ENCODE measurements at regions not wholly inside any gene's neighbourhood (a gene's known extent, or its start where the extent isn't known, plus 50 kb on each side); places are given as distances from the start of the nearest gene placed in this dataset.
"Not testable (repeated sequence)": the region's sequence is repeated elsewhere in the genome, so short reads cannot be mapped to it uniquely, and the experiment has no call there.

- no peak for DNase-seq (ENCODE audit: low spot score)
Measured at GRCh38 chr11:13782390-13783075, 114.1 kb downstream of the FAR1 start.

- no peak for DNase-seq (ENCODE audit: low spot score)
Measured at GRCh38 chr11:13784441-13784840, 116.0 kb downstream of the FAR1 start.

- no peak for DNase-seq (ENCODE audit: low spot score)
Measured at GRCh38 chr11:13784855-13785254, 116.4 kb downstream of the FAR1 start.

- DNase-seq (ENCODE audit: low spot score): no peak
Measured at GRCh38 chr11:13786688-13787087, 118.2 kb downstream of the FAR1 start.

GRCh38 chr11:13797616-13798015 is 129.1 kb downstream of the FAR1 start:
- not testable (repeated sequence) for DNase-seq (ENCODE audit: low spot score)

- no peak for DNase-seq (ENCODE audit: low spot score)
Measured at GRCh38 chr11:13800901-13801300, 132.4 kb downstream of the FAR1 start.

- DNase-seq (ENCODE audit: low spot score): no peak
Measured at GRCh38 chr11:13818325-13818724, 144.2 kb upstream of the SPON1 start.

GRCh38 chr11:13826505-13827278 is 135.8 kb upstream of the SPON1 start:
- DNase-seq (ENCODE audit: low spot score): no peak

GRCh38 chr11:13831696-13832095 is 130.8 kb upstream of the SPON1 start:
- DNase-seq (ENCODE audit: low spot score): no peak

- DNase-seq (ENCODE audit: low spot score): no peak
Measured at GRCh38 chr11:13834463-13834862, 128.1 kb upstream of the SPON1 start.

- DNase-seq (ENCODE audit: low spot score): no peak
Measured at GRCh38 chr11:13836666-13837065, 125.9 kb upstream of the SPON1 start.

GRCh38 chr11:13837286-13837685 is 125.2 kb upstream of the SPON1 start:
- DNase-seq (ENCODE audit: low spot score): no peak

GRCh38 chr11:13841393-13841792 is 121.1 kb upstream of the SPON1 start:
- DNase-seq (ENCODE audit: low spot score): no peak

- DNase-seq (ENCODE audit: low spot score): no peak
Measured at GRCh38 chr11:13848031-13848430, 114.5 kb upstream of the SPON1 start.

- no peak for DNase-seq (ENCODE audit: low spot score)
Measured at GRCh38 chr11:13850231-13851005, 112.1 kb upstream of the SPON1 start.

GRCh38 chr11:13851691-13852090 is 110.8 kb upstream of the SPON1 start:
- DNase-seq (ENCODE audit: low spot score): no peak

GRCh38 chr11:13852481-13852880 is 110.0 kb upstream of the SPON1 start:
- no peak for DNase-seq (ENCODE audit: low spot score)

- no peak for DNase-seq (ENCODE audit: low spot score)
Measured at GRCh38 chr11:13857828-13858227, 104.7 kb upstream of the SPON1 start.

- DNase-seq (ENCODE audit: low spot score): peak; percentile 28
Measured at GRCh38 chr11:13859892-13860291, 102.6 kb upstream of the SPON1 start.

GRCh38 chr11:13861411-13861810 is 101.1 kb upstream of the SPON1 start:
- DNase-seq (ENCODE audit: low spot score): no peak

- DNase-seq (ENCODE audit: low spot score): no peak
Measured at GRCh38 chr11:13862845-13863392, 99.6 kb upstream of the SPON1 start.

GRCh38 chr11:13868710-13869397 is 93.7 kb upstream of the SPON1 start:
- DNase-seq (ENCODE audit: low spot score): peak; percentile 68

Measured in CD4-positive, alpha-beta T cell treated with Interleukin-15 for 4 hours (primary cell).